ENCODE measurements at regions not wholly inside any gene's neighbourhood (a gene's known extent, or its start where the extent isn't known, plus 50 kb on each side); places are given as distances from the start of the nearest gene placed in this dataset.

DNA sequence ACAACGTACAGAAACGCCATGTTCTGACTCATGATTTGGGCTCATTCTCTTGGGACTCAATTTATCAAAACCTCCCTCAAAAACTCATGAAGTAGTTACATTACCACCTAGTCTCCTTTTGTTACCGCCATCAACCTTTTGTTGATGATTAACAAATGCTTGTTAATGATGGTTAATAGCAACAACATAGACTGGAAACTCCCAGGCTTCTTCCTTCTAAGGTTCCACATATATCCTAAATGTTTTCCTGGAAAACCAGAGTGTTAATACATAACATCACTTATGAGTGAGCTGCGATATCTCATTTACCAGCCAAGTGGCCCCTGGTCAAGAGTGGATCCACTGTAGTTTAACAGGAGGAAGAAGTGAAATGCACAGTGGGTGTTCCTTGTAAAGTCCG lies 176.3 kb downstream of the ERMARD start:
- Histone ChIP-seq H3K18ac (ENCODE audit: extremely low read depth, low read length) (no peak overlapping the region), H2BK5ac (ENCODE audit: low read depth, low read length) (no peak overlapping the region), H3K9me3 (ENCODE audit: insufficient read depth in 2 of 2, low read depth in 1 of 2, low read length in 1 of 2) (peaks cover 0 to 14% of the 10 kb centered on the region in 2 experiments; a peak in 1 of 4 replicates), H2BK120ac (replicated peaks; ENCODE audit: low read depth, low read length) (no peak overlapping the region), H3K27ac (ENCODE audit: low read depth, low read length) (no peak overlapping the region), H3K56ac (replicated peaks; ENCODE audit: insufficient read length, low read depth, low read length) (no peak overlapping the region), H2BK20ac (ENCODE audit: low read length) (no peak overlapping the region), H3K4me3 (ENCODE audit: extremely low read depth in 1 of 4, insufficient read depth in 2 of 4, low read depth in 3 of 4, low read length in 4 of 4) (no peak overlapping the region), H4K5ac (ENCODE audit: insufficient read length, low read depth, low read length) (no peak overlapping the region), H2AFZ (ENCODE audit: low read length) (no peak overlapping the region), H3K36me3 (ENCODE audit: control insufficient read depth in 2 of 4, insufficient read depth in 4 of 4, low read length in 3 of 4) (no peaks in the 10 kb centered on the region; a peak in 1 of 8 replicates), H3K23ac (ENCODE audit: insufficient read length) (no peak overlapping the region), H3K9ac (replicated peaks in 1 of 4; ENCODE audit: extremely low read depth in 1 of 4, low read depth in 3 of 4, low read length in 3 of 4) (no peak overlapping the region), H3K4me2 (ENCODE audit: insufficient read depth in 1 of 2, low read depth in 2 of 2, low read length in 2 of 2) (no peak overlapping the region), H3K4me1 (replicated peaks in 1 of 4; ENCODE audit: control insufficient read depth in 3 of 4, insufficient read depth in 4 of 4, low read length in 3 of 4) (peaks cover 0 to 7% (median 2%) of the 10 kb centered on the region in 4 experiments; a peak in 5 of 7 replicates), H2BK12ac (ENCODE audit: low read depth, low read length) (no peak overlapping the region), H3K27me3 (replicated peaks in 1 of 4; ENCODE audit: control insufficient read depth in 3 of 4, extremely low read depth in 1 of 4, insufficient read depth in 3 of 4, low read length in 3 of 4) (no peaks in the 10 kb centered on the region; a peak in 1 of 7 replicates), H2BK15ac (ENCODE audit: low read length) (no peak overlapping the region), H4K8ac (ENCODE audit: extremely low read depth, insufficient read depth, low read length) (no peak overlapping the region), H3K79me1 (ENCODE audit: low read depth, low read length) (no peaks in the 10 kb centered on the region), H3K23me2 (ENCODE audit: low read depth, low read length) (peaks cover 10% of the 10 kb centered on the region; the same call in 1 of the 2 replicates), H4K91ac (replicated peaks; ENCODE audit: insufficient read length, low read length) (no peak overlapping the region), H3K79me2 (ENCODE audit: control insufficient read depth in 1 of 2, insufficient read depth in 2 of 2, low read length in 2 of 2) (no peaks in the 10 kb centered on the region), H3K14ac (ENCODE audit: insufficient read length) (no peak overlapping the region), H2AK5ac (ENCODE audit: low read depth, low read length) (no peak overlapping the region), H4K20me1 (replicated peaks in 1 of 2; ENCODE audit: control insufficient read depth in 1 of 2, insufficient read depth in 2 of 2, low read length in 2 of 2) (peaks cover 0 to 2% of the 10 kb centered on the region in 2 experiments), H3K4ac (replicated peaks; ENCODE audit: insufficient read length, low read depth, low read length) (no peak overlapping the region)
- DNase-seq (ENCODE audit: low read depth in 1 of 2, low spot score in 2 of 2) (no peak), FAIRE-seq (no peak)
- ChIA-PET CTCF (ENCODE audit: partially characterized antibody) (interaction anchor here (0.6 to 1.5 kb wide), 4 partner anchors 23 to 171 kb away, joined by 3 to 6 read pairs (median 3); no protein-coding TSS in a partner anchor), POLR2A (ENCODE audit: partially characterized antibody) (no interaction called here)
- 87% methylated on average over 5 of the region's 5 CpGs; no CpG with 5 or more reads in 1 of the 2 experiments for WGBS, 2 experiments (ENCODE audit: extremely low coverage in 1 of 2, insufficient coverage in 1 of 2, insufficient read length in 1 of 2, insufficient replicate concordance in 2 of 2, low coverage in 1 of 2, low lambda C conversion rate in 2 of 2, missing lambda C conversion rate in 1 of 2)
- TF ChIP-seq BRCA1 (IDR thresholded peaks at IDR 0.05; ENCODE audit: low read depth, low read length) (no peak), NANOG (IDR thresholded peaks at IDR 0.05; ENCODE audit: insufficient read depth, low read depth, low read length, poor library complexity, severe bottlenecking) (no peak), SP1 (IDR thresholded peaks at IDR 0.05; ENCODE audit: low read depth, low read length) (no peak), PHF8 (conservative IDR thresholded peaks at IDR 0.05; ENCODE audit: low read depth, low read length) (no peak), ASH2L (IDR thresholded peaks at IDR 0.05; ENCODE audit: low read length) (no peak), BCL11A (IDR thresholded peaks at IDR 0.05; ENCODE audit: low read depth in 2 of 2, low read length in 2 of 2) (no peak), CEBPB (IDR thresholded peaks at IDR 0.05; ENCODE audit: low read depth, low read length) (no peak), TAF1 (IDR thresholded peaks at IDR 0.05; ENCODE audit: low read depth, low read length) (no peak), BACH1 (IDR thresholded peaks at IDR 0.05; ENCODE audit: low read length) (no peak), SIX5 (IDR thresholded peaks at IDR 0.05; ENCODE audit: low read depth, low read length) (no peak), SUZ12 (IDR thresholded peaks at IDR 0.05; ENCODE audit: low read length) (no peak), EP300 (IDR thresholded peaks at IDR 0.05; ENCODE audit: borderline replicate concordance in 1 of 2, low read depth in 2 of 2, low read length in 2 of 2) (no peak), SP4 (IDR thresholded peaks at IDR 0.05; ENCODE audit: low read length) (no peak), POLR2AphosphoS5 (IDR thresholded peaks at IDR 0.05; ENCODE audit: low read depth, low read length) (no peak), CREB1 (IDR thresholded peaks at IDR 0.05) (no peak)

Measured in H1 (cell line).